Activated CD4-positive, alpha-beta T cell treated with anti-CD3 and anti-CD28 coated beads, Interleukin-2, amount 50 U/mL, for 48 hours (primary cell): ENCODE measurements at regions not wholly inside any gene's neighbourhood (a gene's known extent, or its start where the extent isn't known, plus 50 kb on each side); places are given as distances from the start of the nearest gene placed in this dataset.

ENCODE experiments used
- DNase-seq, 2 experiments: peaks; one replicate each; pipeline ENCODE4 v3.0.0-alpha.2; 2020

DNA sequence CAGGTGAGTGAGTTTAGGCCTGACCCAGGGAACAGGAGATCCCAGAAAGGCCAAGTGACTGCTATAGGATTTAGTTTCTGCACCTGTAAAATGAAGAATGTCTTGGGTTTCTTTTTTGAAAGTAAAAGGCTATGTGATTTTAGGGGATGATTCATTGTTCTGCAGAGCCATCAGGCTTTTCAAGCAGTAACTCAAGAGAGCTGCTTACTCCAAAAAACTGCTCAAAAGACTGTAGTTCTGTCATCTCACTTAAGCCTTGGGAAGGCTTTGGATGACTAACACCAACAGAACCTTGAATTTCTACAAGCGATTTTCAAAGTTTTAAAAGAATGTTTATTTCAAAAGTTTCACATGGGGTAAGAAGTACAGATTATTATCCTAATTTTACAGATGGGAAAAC, 165.1 kb downstream of the HAUS1 start:
- DNase-seq = no peak

DNA sequence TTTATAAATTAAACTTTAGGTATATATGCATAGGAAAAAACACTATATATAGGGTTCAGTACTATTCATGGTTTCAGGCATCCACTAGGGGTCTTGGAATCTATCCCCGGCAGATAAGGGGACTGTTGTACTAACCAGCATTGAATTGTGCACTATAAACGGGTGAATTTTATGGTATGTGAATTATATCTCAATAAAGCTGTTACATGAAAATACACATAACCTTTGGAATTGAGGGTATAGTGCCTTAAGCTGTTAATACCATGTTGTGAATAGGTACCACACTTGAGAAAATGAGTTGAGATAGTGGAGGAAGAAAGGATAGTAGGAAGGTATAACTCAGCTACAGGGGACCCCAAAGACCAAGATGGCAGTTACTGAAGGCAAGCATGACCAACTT, 167.3 kb downstream of the HAUS1 start:
- no peak for DNase-seq

GRCh38 chr18:46273861-46274260, 169.7 kb downstream of the HAUS1 start:
- DNase-seq = no peak

GRCh38 chr18:46274266-46274665, 170.1 kb downstream of the HAUS1 start:
- no peak for DNase-seq

- DNase-seq = no peak
These were observed 171.2 kb downstream of the HAUS1 start for GRCh38 chr18:46275370-46275769.

- no peak for DNase-seq
These were observed 172.6 kb downstream of the HAUS1 start for GRCh38 chr18:46276748-46277147.

DNA sequence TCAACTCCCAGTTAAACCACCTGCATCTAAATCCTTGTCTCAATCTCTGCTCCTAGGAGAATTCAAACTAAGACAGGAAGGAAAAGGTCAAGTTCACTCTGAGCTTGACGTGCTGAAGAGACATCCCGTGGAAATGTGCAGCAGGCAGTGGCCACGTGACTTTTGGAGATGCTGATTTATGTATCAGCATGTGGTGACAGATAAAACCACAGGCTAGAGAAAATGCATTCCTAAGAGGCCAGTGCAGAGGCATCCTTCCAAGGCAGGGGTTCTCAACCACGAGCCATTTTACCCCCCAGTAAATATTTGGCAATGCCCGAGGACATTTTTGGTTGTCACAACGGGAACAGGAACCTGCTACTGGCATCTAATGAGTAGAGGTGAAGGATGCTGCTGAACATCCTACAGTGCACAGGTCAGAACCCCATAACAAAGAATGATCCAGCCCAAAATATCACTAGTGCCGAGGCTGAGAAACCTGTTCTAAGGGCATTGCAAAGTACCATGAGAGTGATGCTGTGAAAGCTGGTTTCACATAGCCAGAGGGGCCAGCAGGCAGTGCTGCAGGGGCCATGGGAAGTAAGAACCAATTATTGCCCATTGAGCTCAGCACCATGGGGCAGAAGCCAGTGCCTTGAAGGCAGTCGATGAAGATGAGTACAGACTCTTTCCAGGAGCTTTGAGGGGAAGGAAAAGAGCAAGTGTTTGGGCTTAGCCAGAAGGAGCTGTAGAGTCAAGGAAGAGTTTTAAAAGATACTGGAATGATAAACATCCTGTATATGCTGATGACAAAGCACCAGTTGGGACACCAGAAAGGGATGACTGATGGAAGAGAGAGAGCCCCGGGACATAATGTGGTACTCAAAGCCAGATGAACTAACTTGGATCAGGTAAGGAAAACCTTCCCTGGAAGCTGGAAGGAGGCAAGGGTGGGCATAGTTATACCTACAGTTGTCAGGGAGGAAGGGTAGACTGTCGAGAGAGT, 174.6 kb downstream of the HAUS1 start:
- DNase-seq = no peak

DNA sequence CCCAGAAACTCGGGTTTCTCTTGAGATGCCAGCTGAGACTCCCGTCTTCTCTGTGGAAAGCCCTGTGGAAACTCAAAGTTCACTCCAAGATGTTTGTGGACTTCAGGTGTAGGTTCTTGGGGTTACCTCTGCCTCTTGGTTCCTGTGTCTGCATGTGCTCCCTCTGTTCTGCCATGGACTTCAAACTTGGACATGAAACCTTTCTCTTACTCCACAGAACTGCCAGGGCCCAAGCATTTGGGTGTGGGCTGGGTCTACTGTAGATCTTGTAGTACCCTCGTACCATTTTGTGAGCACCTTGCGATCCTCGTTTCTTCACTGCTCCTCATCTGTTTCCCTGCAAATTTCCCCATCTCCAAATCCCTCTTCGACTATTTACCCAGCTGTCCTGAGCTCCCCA, 175.5 kb downstream of the HAUS1 start:
- DNase-seq = no peak

GRCh38 chr18:46281185-46282176, 177.3 kb downstream of the HAUS1 start:
- DNase-seq = peak; percentile 64 to 69

GRCh38 chr18:46282177-46282570, 178.0 kb downstream of the HAUS1 start:
- no peak for DNase-seq

DNA sequence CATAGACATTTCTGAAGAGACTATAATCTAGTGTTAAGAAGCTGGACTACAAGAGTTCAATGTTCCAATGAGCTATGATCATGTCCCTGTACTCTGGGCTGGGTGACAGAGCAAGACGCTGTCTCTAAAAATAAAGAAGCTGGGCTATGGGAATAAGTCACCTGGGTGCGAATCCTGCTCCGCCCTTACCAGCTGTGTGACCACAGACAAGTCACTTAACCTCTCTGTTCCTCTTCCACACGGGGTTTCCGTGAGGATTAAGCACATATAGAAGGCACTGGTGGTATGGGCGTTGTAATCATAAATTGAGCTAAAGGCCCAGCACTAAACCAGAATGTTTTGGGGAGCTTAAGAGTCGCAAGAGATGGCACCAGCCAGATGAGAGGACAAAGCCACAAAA, 178.5 kb downstream of the HAUS1 start:
- no peak for DNase-seq

DNA sequence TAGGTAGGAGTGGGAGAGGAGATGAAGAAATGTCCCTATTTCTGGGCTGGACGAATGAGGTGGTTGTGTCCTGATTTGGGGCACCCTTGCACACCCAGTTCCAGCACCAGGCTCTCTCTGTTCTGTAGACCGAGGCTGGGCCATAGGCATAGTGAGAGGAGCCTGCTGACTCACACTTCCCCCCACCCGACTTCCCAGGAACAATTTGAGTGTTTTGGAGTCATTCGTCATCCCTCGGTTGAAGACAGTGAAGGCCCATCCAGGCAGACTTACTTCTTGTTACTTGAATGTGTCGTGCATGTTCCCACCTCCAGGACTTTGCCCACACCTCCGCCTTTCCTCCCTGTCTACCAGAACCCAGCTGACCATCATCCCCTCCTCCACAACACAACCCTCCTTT, 179.1 kb downstream of the HAUS1 start:
- no peak for DNase-seq

DNA sequence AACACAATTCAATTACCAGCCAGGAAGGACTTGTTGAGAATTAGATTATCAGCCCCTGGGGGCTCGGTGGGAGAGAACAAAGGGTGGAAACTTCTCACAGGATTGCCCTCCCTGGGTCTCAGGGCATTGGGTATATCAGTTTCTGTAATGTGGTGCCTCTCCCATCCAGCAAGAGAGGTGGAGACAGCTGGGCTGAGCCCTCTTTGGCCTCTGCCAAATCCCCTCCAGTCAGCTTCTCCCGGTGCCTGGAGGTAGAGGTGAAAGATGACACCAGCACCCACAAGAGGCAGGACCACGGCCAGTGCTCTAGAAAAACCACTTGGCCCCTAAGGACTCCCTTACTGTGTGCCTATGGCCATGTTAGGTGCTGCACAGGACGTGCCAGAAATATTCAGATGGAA, 179.7 kb downstream of the HAUS1 start:
- no peak for DNase-seq

DNA sequence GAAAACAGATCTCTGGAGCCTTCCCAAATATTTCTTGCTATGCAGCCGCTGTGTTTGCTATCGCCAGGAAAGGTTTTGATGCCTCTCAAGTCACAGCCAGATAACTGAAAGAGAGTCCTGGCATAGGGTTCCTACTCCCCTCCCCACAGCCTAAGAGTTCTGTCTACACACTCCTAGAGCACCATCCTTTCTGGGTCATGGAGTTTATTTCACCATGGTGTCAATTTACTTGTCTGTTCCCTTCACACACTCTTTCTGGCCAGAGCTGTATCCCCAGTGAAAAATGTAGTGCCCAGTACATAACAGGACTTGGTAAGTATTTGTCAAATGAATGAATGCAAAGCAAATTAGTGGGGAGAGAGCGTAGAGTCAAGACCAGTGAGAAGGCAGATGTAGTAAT, 185.3 kb downstream of the HAUS1 start:
- no peak for DNase-seq

DNA sequence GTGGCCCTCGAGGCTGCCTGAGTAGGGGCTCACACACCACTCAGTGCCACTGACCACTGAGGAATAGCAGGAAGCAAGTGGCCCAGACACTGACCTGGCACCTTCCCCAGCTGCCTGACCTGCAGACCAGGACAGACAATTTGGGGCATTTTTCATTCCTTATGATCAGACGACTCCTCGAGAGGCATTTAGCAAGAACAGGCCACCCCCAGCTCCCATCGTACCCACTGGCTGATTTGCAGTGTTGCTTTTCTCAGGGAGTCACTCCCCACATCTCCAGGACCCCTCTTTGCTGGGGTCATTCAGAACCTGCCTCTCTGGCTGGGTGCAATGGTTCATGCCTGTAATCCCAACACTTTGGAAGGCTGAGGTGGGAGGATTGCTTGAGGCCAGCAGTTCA, 185.7 kb downstream of the HAUS1 start:
- DNase-seq = no peak

- DNase-seq = no peak
These were observed 186.3 kb downstream of the HAUS1 start for GRCh38 chr18:46290440-46291020.

DNA sequence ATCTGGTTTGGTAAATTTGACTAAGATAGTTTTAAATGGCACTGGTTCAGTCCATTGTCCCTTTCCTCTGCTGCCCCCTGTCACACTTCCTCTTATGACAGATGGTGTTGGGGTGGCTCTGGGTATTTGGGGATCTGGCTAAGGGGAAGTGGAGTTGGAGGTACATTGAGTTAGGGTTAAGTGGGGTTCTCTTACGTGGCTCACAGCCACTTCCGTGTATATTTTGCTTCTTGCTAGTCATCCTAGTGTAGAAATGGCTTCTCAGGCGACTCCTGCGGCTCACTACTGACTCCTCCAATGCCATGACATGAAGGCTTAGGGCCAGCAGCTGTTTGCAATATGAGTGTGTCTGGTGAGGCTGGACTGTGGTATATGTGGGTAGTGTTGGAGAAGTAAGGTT, 187.0 kb downstream of the HAUS1 start:
- DNase-seq = no peak

DNA sequence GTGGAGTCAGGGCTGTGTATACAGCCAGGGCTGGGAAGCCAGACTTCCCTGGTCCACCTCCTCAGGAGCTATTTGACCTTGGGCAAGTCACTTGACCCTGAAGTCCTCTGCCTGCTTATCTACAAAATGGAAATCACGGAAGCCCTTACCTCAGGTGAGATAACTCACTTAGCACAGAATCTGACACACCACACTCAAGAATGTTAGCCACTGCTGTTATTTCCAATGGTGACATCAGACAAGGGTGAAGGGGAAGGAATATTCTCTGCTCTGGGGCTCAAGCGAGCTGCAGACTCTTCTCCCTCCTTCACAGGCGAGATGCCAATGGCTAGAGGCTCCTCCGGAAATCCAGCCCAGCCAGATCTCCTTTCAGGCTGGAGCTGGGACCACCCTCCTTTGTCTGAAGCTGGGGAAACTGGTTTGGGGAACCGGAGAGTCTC, 189.6 kb downstream of the HAUS1 start:
- DNase-seq = no peak

DNA sequence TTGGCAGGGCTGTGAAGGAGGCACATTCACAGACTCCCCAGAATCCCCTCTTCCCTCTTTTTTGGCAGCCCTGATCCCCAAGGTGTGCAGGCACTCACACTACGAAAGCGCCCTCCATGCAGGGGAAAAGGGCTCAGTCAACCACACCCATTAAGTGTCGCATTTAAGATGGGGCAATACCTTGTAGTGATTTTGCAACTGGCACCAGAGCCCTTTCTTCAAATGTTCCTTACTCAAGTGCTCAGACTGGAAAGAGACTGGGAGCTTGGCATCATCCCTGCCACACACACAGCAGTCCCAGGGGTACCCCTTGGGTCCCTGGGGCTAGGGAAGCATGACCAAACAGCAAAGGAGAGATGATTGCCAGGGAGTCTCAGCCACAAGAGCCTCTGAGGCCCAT, 190.1 kb downstream of the HAUS1 start:
- no peak for DNase-seq

GRCh38 chr18:46294751-46295150, 190.6 kb downstream of the HAUS1 start:
- no peak for DNase-seq

GRCh38 chr18:46295416-46295815, 191.2 kb downstream of the HAUS1 start:
- no peak for DNase-seq

- no peak for DNase-seq
These were observed 192.5 kb downstream of the HAUS1 start for GRCh38 chr18:46296656-46297055.

- no peak for DNase-seq
These were observed 192.9 kb downstream of the HAUS1 start for GRCh38 chr18:46297124-46297523.
